Colonic mucosa (tissue), 4 donors: ENCODE measurements at regions not wholly inside any gene's neighbourhood (a gene's known extent, or its start where the extent isn't known, plus 50 kb on each side); places are given as distances from the start of the nearest gene placed in this dataset.

ENCODE experiments used
- DNase-seq: peaks from one replicate; pipeline ENCODE4 v3.0.0-alpha.2; 2020
- H3K27ac ChIP-seq: fragments of 200-600 bp; one replicate; pipeline ENCODE4 v1.8.0; 2021
- H3K27me3 ChIP-seq: fragments of 200-600 bp; one replicate; pipeline ENCODE4 v1.8.0; 2021
- H3K36me3 ChIP-seq: fragments of 200-600 bp; one replicate; pipeline ENCODE4 v1.8.0; 2021
- H3K4me1 ChIP-seq: fragments of 200-600 bp; one replicate; pipeline ENCODE4 v1.8.0; 2021; ENCODE audit warnings: mild to moderate bottlenecking
- H3K4me3 ChIP-seq: fragments of 200-600 bp; one replicate; pipeline ENCODE4 v1.8.0; 2021
- H3K9ac ChIP-seq, 2 donors: one replicate each; pipeline ENCODE4 v1.7.0; 2013; ENCODE audit warnings: control low read depth in 2 of 2, low read depth in 2 of 2, low read length in 2 of 2
- H3K9me3 ChIP-seq: fragments of 200-600 bp; one replicate; pipeline ENCODE4 v1.8.0; 2021
- CTCF ChIP-seq: fragments of 200-600 bp; IDR thresholded peaks from one replicate; pipeline ENCODE4 v1.8.0; 2022; ENCODE audit warnings: antibody characterized with exemption, mild to moderate bottlenecking
- intact Hi-C: fragments of 100-400 bp; cut with DNase I; formaldehyde crosslinking; loops from one replicate; pipeline ENCODE4 v1.14.1; 2022
- donor health status: healthy.
- donor health status: DM: no; HTN: no; CAD: no.
- donor health status: DM: no; HTN: no; CAD: no.

DNA sequence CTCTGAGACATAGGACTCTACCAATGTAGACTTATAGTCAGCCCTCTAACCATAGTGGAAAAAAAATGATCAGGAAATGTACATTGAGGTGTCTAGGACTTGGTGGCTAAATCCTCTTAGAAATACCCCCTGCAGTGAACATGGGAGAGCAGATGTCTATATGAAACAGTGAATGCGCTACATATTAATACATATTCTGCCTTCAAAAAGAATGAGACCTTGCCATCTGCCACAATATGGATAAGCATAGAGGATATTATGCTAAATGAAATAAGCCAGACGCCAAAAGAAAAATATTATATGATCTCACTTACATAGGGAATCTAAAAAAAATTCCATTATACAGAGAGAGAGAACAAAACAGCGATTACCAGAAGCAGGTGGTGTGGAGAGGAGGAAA lies 66.6 kb upstream of the HAO2 start:
- Histone ChIP-seq H3K36me3 (no peaks in the 10 kb centered on the region), H3K9ac (no peak overlapping the region), H3K4me1 (no peaks in the 10 kb centered on the region), H3K27me3 (no peaks in the 10 kb centered on the region), H3K4me3 (no peak overlapping the region), H3K27ac (no peak overlapping the region), H3K9me3 (no peaks in the 10 kb centered on the region)
- no peak for TF ChIP-seq CTCF
- DNase-seq: no peak
- intact Hi-C loops: no loop called here

DNA sequence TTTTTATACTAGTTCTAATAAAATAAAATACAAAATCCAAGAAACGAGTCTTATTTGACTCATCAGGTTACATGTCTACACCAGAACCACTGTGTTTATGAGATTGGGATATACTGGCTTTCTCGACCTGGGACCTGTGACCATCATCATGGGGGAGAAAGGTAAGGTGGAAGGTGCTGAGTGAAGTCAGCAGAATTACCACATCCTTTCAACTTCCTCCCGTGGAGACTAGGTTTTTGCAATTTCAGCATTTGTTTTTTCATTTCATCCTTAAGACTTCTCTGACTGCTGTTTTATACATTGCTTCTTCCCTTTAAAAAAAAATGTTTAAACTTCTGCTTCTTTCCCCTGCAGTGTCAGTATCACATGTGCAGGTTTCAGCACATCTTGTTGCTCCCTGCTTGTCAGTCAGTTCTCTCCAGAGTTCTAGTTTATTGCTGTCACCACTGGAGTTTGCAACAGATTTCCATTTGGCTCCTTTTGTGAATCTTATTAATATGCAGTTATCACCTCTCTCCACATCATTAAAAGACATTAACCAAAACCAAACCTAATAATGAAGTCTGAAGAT lies 60.4 kb upstream of the HAO2 start:
- no peaks in the 10 kb centered on the region for H3K27me3 ChIP-seq
- no peak for TF ChIP-seq CTCF
- no peak overlapping the region for H3K4me3 ChIP-seq
- no peaks in the 10 kb centered on the region for H3K36me3 ChIP-seq
- H3K27ac ChIP-seq: no peak overlapping the region
- H3K4me1 ChIP-seq: no peaks in the 10 kb centered on the region
- intact Hi-C loops: no loop called here
- no peak overlapping the region for H3K9ac ChIP-seq
- H3K9me3 ChIP-seq: no peaks in the 10 kb centered on the region
- DNase-seq: no peak

DNA sequence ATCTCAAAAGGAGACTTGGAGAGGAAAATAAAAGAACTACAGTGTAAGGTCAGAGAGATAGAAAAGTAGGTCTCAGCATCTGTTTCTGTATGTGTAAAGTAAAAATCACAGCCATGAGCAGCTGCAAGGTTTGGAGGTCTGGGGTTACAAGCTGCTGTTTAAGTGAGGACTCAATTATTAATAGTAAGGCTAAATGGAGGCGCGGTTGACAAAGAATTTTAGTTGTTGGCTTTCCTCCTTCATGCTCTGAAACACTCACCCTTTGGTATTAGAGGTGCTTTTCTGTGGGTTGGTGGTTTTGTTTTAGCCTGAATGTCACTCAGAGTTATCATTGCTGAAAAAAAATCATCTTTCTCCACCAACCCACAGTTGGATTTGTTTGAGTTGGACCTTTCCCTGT lies 59.8 kb upstream of the HAO2 start:
- H3K4me1 ChIP-seq: no peaks in the 10 kb centered on the region
- no peak for TF ChIP-seq CTCF
- H3K27me3 ChIP-seq: no peaks in the 10 kb centered on the region
- H3K36me3 ChIP-seq: no peaks in the 10 kb centered on the region
- intact Hi-C loops: no loop called here
- no peak for DNase-seq
- H3K27ac ChIP-seq: no peak overlapping the region
- H3K9ac ChIP-seq: no peak overlapping the region
- H3K9me3 ChIP-seq: no peaks in the 10 kb centered on the region
- H3K4me3 ChIP-seq: no peak overlapping the region

DNA sequence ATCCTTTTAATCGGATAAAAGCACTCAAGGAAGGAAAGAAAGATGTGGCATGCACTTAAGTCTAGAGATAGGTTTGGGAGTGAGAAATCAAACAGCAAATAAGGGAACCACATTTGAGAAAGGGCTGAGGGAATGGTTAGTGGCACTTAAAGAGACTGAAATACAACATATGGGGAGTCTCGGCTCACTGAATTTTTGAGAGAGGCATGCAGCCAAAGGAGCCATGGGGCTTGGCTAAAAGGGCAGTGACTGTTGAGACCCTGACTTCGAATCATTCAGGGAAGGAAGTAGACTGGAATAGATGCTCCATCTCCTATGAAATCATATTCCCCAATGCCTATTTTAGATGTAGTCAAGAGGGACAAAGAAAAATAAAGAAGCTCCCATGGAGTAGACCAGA lies 58.3 kb upstream of the HAO2 start:
- no peaks in the 10 kb centered on the region for H3K4me1 ChIP-seq
- no peak overlapping the region for H3K4me3 ChIP-seq
- H3K27me3 ChIP-seq: no peaks in the 10 kb centered on the region
- no peaks in the 10 kb centered on the region for H3K9me3 ChIP-seq
- intact Hi-C loops: no loop called here
- no peaks in the 10 kb centered on the region for H3K36me3 ChIP-seq
- DNase-seq: no peak
- no peak for TF ChIP-seq CTCF
- no peak overlapping the region for H3K9ac ChIP-seq
- no peak overlapping the region for H3K27ac ChIP-seq

DNA sequence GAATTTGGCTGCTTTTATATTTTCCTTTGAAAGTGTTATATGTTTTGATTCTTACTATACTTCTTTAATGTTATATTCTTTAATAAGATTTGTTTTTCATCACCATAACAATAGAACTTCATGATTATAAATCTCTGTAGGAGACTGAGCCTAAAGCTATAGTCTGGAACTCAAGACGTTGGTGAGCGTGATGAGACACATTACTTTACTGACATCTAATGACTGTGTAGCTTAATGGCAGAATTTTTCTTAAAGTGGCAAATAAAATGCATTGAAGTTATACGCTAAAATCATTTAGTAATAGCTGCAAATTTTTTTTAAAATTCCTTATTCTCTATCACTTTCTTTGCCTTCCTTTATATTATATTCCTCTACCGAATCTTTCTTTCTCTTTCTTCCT lies 56.1 kb upstream of the HAO2 start:
- no peak for DNase-seq
- Histone ChIP-seq H3K27me3 (no peaks in the 10 kb centered on the region), H3K4me1 (no peaks in the 10 kb centered on the region), H3K36me3 (no peaks in the 10 kb centered on the region), H3K9me3 (no peaks in the 10 kb centered on the region), H3K27ac (no peak overlapping the region), H3K4me3 (no peak overlapping the region), H3K9ac (no peak overlapping the region)
- intact Hi-C loops: no loop called here
- TF ChIP-seq CTCF: no peak
